Loucy (cell line): ENCODE measurements at regions not wholly inside any gene's neighbourhood (a gene's known extent, or its start where the extent isn't known, plus 50 kb on each side); places are given as distances from the start of the nearest gene placed in this dataset.

ENCODE experiments used
- H2AFZ ChIP-seq: fragments of 200-600 bp; sonication (generic); 2 replicates; pipeline ENCODE4 v1.6.0; 2016; ENCODE audit warnings: antibody characterized with exemption, mild to moderate bottlenecking, low read length, moderate library complexity
- H3F3A ChIP-seq: fragments of 200-600 bp; 2 replicates; pipeline ENCODE4 v1.6.0; 2016; ENCODE audit warnings: antibody characterized with exemption, low read depth, mild to moderate bottlenecking
- H3K27me3 ChIP-seq: fragments of 200-600 bp; sonication (generic); 2 replicates; pipeline ENCODE4 v1.6.1; 2014; ENCODE audit warnings: low read length, mild to moderate bottlenecking; ENCODE audit not compliant: insufficient read depth, poor library complexity, severe bottlenecking
- H3K36me3 ChIP-seq: fragments of 200-600 bp; sonication (generic); 2 replicates; pipeline ENCODE4 v1.6.1; 2016; ENCODE audit warnings: low read length; ENCODE audit not compliant: insufficient read depth
- H3K4me1 ChIP-seq: fragments of 200-600 bp; sonication (generic); 2 replicates; pipeline ENCODE4 v1.5.1; 2014; ENCODE audit warnings: low read length, mild to moderate bottlenecking; ENCODE audit not compliant: insufficient read depth, poor library complexity, severe bottlenecking
- H3K4me2 ChIP-seq: fragments of 200-600 bp; sonication (generic); 2 replicates; pipeline ENCODE4 v1.6.0; 2014; ENCODE audit warnings: antibody characterized with exemption, low read length, low read depth, mild to moderate bottlenecking; ENCODE audit not compliant: poor library complexity, severe bottlenecking
- H3K4me3 ChIP-seq: fragments of 200-600 bp; sonication (generic); 2 replicates; pipeline ENCODE4 v1.5.1; 2014; ENCODE audit warnings: low read length, mild to moderate bottlenecking, mixed read lengths; ENCODE audit not compliant: poor library complexity, severe bottlenecking
- H3K79me2 ChIP-seq: fragments of 200-600 bp; sonication (generic); 2 replicates; pipeline ENCODE4 v1.6.1; 2014; ENCODE audit warnings: low read length; ENCODE audit not compliant: insufficient read depth
- H3K9ac ChIP-seq: fragments of 200-600 bp; sonication (generic); 2 replicates; pipeline ENCODE4 v1.6.0; 2014; ENCODE audit warnings: mild to moderate bottlenecking, low read depth, low read length, moderate library complexity; ENCODE audit not compliant: poor library complexity, severe bottlenecking
- H3K9me2 ChIP-seq: fragments of 200-600 bp; sonication (generic); replicated peaks from 2 replicates; pipeline ENCODE4 v1.6.1; 2016; ENCODE audit warnings: low read depth, low read length, mixed read lengths
- H3K9me3 ChIP-seq: fragments of 200-600 bp; sonication (generic); 2 replicates; pipeline ENCODE4 v1.6.1; 2014; ENCODE audit warnings: mild to moderate bottlenecking, antibody characterized with exemption, low read length, low read depth; ENCODE audit not compliant: insufficient read depth
- H4K20me1 ChIP-seq: fragments of 200-600 bp; sonication (generic); 2 replicates; pipeline ENCODE4 v1.6.0; 2014; ENCODE audit warnings: antibody characterized with exemption, low read length, mild to moderate bottlenecking; ENCODE audit not compliant: insufficient read depth, poor library complexity, severe bottlenecking
- CTCF ChIP-seq: fragments of 200-600 bp; sonication (generic); conservative IDR thresholded peaks from 2 replicates; pipeline ENCODE4 v1.5.1; 2014; ENCODE audit warnings: mild to moderate bottlenecking, antibody characterized with exemption, low read length
- EZH2phosphoT487 ChIP-seq: fragments of 200-600 bp; IDR thresholded peaks from 2 replicates; pipeline ENCODE4 v1.6.1; 2018; ENCODE audit warnings: antibody characterized with exemption, mild to moderate bottlenecking, moderate library complexity, borderline replicate concordance

GRCh38 chr4:159977907-159978617 lies 875.2 kb downstream of the RAPGEF2 start:
- Histone ChIP-seq H3K79me2 (no peaks in the 10 kb centered on the region), H4K20me1 (no peaks in the 10 kb centered on the region), H3K4me1 (no peaks in the 10 kb centered on the region), H3K9ac (no peak overlapping the region), H3K27me3 (no peaks in the 10 kb centered on the region), H3K9me2 (no peaks in the 10 kb centered on the region), H3K4me2 (no peak overlapping the region), H3K4me3 (no peak overlapping the region), H3K9me3 (no peaks in the 10 kb centered on the region), H3F3A (no peaks in the 10 kb centered on the region), H3K36me3 (no peaks in the 10 kb centered on the region), H2AFZ (no peak overlapping the region)
- TF ChIP-seq EZH2phosphoT487, result no peak
- no peak for TF ChIP-seq CTCF

GRCh38 chr4:159979351-159979750 lies 876.5 kb downstream of the RAPGEF2 start:
- H3K9ac ChIP-seq, result no peak overlapping the region
- no peaks in the 10 kb centered on the region for H3K4me1 ChIP-seq
- H3F3A ChIP-seq, result no peaks in the 10 kb centered on the region
- TF ChIP-seq CTCF, result no peak
- no peak overlapping the region for H2AFZ ChIP-seq
- H3K4me2 ChIP-seq, result no peak overlapping the region
- H3K79me2 ChIP-seq, result no peaks in the 10 kb centered on the region
- no peaks in the 10 kb centered on the region for H3K9me2 ChIP-seq
- H3K27me3 ChIP-seq, result no peaks in the 10 kb centered on the region
- H3K9me3 ChIP-seq, result no peaks in the 10 kb centered on the region
- H3K4me3 ChIP-seq, result no peak overlapping the region
- H3K36me3 ChIP-seq, result no peaks in the 10 kb centered on the region
- no peaks in the 10 kb centered on the region for H4K20me1 ChIP-seq

- H3K36me3 ChIP-seq, result no peaks in the 10 kb centered on the region
- no peak overlapping the region for H3K4me3 ChIP-seq
- H3K79me2 ChIP-seq, result no peaks in the 10 kb centered on the region
- H4K20me1 ChIP-seq, result no peaks in the 10 kb centered on the region
- no peak overlapping the region for H2AFZ ChIP-seq
- H3K4me1 ChIP-seq, result no peaks in the 10 kb centered on the region
- no peaks in the 10 kb centered on the region for H3K9me2 ChIP-seq
- no peak overlapping the region for H3K9ac ChIP-seq
- no peak overlapping the region for H3K4me2 ChIP-seq
- no peaks in the 10 kb centered on the region for H3F3A ChIP-seq
- TF ChIP-seq EZH2phosphoT487 (no peak), CTCF (no peak)
- H3K27me3 ChIP-seq, result no peaks in the 10 kb centered on the region
- no peaks in the 10 kb centered on the region for H3K9me3 ChIP-seq
Observed at GRCh38 chr4:159979953-159980352, 877.1 kb downstream of the RAPGEF2 start.
